Osteocyte (in vitro differentiated cells): ENCODE measurements at regions not wholly inside any gene's neighbourhood (a gene's known extent, or its start where the extent isn't known, plus 50 kb on each side); places are given as distances from the start of the nearest gene placed in this dataset.
A peak's percentile ranks its signal among the peaks of the same experiment; 100 is the strongest.
"Not testable (repeated sequence)": the region's sequence is repeated elsewhere in the genome, so short reads cannot be mapped to it uniquely, and the experiment has no call there.

ENCODE experiments used
- DNase-seq: peaks from one replicate; pipeline ENCODE4 v3.0.0; 2021; ENCODE audit warnings: mixed read lengths; ENCODE audit not compliant: unreplicated experiment; ENCODE audit errors: extremely low spot score
- H3K27ac Mint-ChIP-seq: one replicate; pipeline ENCODE4 v1.8.0; 2021; ENCODE audit warnings: mild to moderate bottlenecking, mixed read lengths; ENCODE audit not compliant: unreplicated experiment
- H3K27me3 Mint-ChIP-seq: one replicate; pipeline ENCODE4 v1.8.0; 2021; ENCODE audit warnings: mixed read lengths; ENCODE audit not compliant: unreplicated experiment
- H3K36me3 Mint-ChIP-seq: one replicate; pipeline ENCODE4 v1.8.0; 2021; ENCODE audit warnings: mixed read lengths; ENCODE audit not compliant: unreplicated experiment
- H3K4me1 Mint-ChIP-seq: one replicate; pipeline ENCODE4 v1.8.0; 2021; ENCODE audit warnings: mixed read lengths; ENCODE audit not compliant: unreplicated experiment
- H3K4me3 Mint-ChIP-seq: one replicate; pipeline ENCODE4 v1.8.0; 2021; ENCODE audit warnings: mild to moderate bottlenecking, moderate library complexity, mixed read lengths; ENCODE audit not compliant: unreplicated experiment
- H3K9me3 Mint-ChIP-seq: one replicate; pipeline ENCODE4 v1.8.0; 2021; ENCODE audit warnings: mixed read lengths; ENCODE audit not compliant: unreplicated experiment
- CTCF ChIP-seq: fragments of 200-600 bp; sonication (generic); IDR thresholded peaks from 2 replicates; pipeline ENCODE4 v1.5.0; 2021; ENCODE audit warnings: antibody characterized with exemption, mild to moderate bottlenecking, moderate library complexity

DNA sequence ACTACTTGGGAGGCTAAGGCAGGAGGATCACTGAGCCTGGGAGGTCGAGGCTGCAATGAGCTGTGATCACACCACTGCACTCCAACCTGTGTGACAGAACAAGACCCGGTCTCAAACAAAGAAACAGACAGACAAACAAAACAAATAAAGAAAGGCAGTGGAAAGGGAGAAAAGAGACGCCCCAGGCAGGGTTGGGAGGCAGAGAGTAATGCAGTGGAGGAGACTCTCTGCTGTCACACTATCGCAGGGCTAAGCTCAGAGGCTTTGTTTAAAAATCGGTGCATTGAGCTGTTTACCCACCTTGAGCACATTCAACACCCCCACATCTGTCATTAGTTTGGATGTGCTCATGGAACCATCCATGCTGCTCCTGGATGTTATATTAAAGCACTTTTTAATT, 84.2 kb upstream of the RMP24 start:
- H3K36me3 Mint-ChIP-seq: no peaks in the 10 kb centered on the region
- H3K27ac Mint-ChIP-seq: no peak overlapping the region
- H3K27me3 Mint-ChIP-seq: peaks cover 43% of the 10 kb centered on the region
- TF ChIP-seq CTCF: no peak
- H3K4me1 Mint-ChIP-seq: no peaks in the 10 kb centered on the region
- no peak overlapping the region for H3K4me3 Mint-ChIP-seq
- no peak for DNase-seq
- peaks cover 13% of the 10 kb centered on the region for H3K9me3 Mint-ChIP-seq

DNA sequence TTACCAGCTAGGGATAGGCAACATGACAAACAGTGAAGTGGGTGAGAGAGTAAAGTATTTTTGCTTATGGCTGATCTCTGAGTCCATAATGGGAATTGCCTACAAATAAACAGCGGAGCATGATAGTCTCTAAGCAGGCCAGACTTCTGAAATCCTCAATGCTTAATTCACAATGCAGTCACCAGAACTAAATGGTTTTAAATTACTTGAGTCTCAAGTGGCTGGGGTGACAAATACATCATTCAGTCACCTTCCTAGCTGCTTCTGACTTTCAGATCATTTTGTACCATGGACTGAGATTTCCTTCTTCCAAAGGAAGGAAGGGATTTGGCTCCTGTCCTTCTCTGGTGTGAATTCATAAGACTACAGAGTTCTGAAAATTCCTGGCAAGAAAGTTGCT, 82.8 kb upstream of the RMP24 start:
- Mint-ChIP-seq H3K27ac (no peak overlapping the region), H3K36me3 (no peaks in the 10 kb centered on the region), H3K4me3 (no peak overlapping the region), H3K9me3 (peaks cover 13% of the 10 kb centered on the region), H3K27me3 (peaks cover 45% of the 10 kb centered on the region), H3K4me1 (no peaks in the 10 kb centered on the region)
- DNase-seq: no peak
- TF ChIP-seq CTCF: no peak

GRCh38 chr18:35890323-35890722, 82.2 kb upstream of the RMP24 start:
- H3K4me1 Mint-ChIP-seq: no peaks in the 10 kb centered on the region
- no peak overlapping the region for H3K4me3 Mint-ChIP-seq
- H3K36me3 Mint-ChIP-seq: no peaks in the 10 kb centered on the region
- peaks cover 45% of the 10 kb centered on the region for H3K27me3 Mint-ChIP-seq
- no peak for TF ChIP-seq CTCF
- H3K27ac Mint-ChIP-seq: no peak overlapping the region
- peak; percentile 51 for DNase-seq
- peaks cover 13% of the 10 kb centered on the region for H3K9me3 Mint-ChIP-seq

DNA sequence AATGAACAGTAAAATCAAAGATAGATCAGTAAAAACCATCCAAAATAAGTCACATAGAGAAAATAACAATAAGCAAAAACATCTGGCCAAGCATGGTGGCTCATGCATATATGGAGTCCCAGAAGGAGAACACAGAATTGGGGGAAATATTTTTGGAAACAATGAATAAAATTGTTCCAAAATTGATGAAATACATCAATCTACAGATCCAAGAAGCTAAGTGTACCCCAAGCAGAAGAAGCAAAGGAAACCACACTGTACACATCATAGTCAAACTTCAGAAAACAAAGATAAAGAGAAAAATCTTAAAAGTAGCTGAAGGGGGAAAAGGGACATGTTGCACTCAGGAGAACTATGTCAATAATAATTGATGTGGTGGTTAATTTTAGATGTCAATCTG, 80.4 kb upstream of the RMP24 start:
- Mint-ChIP-seq H3K27me3 (peaks cover 39% of the 10 kb centered on the region), H3K4me1 (no peaks in the 10 kb centered on the region), H3K27ac (no peak overlapping the region), H3K4me3 (no peak overlapping the region), H3K9me3 (peaks cover 13% of the 10 kb centered on the region), H3K36me3 (no peaks in the 10 kb centered on the region)
- no peak for TF ChIP-seq CTCF
- no peak for DNase-seq

DNA sequence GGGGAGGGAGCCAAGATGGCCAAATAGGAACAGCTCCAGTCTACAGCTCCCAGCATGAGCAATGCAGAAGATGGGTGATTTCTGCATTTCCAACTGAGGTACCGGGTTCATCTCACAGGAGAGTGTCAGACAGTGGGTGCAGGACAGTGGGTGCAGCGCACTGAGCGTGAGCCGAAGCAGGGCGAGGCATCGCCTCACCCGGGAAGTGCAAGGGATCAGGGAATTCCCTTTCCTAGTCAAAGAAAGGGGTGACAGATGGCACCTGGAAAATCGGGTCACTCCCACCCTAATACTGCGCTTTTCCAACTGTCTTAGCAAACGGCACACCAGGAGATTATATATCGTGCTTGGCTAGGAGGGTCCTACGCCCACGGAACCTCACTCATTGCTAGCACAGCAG, 75.0 kb upstream of the RMP24 start:
- not testable (repeated sequence) for H3K4me3 Mint-ChIP-seq, H3K27ac Mint-ChIP-seq, H3K27me3 Mint-ChIP-seq, H3K36me3 Mint-ChIP-seq, H3K4me1 Mint-ChIP-seq, H3K9me3 Mint-ChIP-seq
- peak; percentile 65 for DNase-seq

DNA sequence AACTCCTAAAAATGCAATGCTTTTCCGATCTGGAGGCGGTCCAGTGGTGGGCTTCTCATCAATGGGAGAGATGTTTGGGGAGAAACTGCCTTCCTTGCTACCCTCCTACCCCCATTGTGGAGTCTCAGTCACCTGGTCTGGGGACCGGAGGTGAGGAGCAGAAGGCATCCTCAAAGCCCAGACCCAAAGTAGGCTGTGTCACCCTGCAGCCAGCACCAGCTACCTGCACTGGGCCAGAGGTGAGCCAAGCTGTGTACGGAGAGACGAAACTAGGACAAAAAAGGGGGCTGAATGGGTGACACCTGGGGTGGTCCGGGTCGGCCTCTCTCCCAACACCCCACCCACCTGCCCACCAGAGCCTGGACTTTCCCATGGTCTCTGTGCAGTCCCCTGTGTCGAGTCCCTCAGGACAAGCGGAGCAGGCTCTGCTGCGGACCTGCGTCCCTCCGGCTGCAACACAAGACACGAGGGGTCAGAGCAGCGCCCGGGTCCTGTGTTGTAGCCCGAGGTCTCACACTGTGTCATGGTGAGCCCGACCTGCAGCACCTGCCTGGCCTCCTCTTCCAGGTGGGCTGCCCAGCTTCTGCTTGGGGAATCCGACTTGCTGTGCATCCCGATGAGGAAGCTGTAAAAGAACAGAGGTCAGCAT, 68.0 kb upstream of the RMP24 start:
- H3K27me3 Mint-ChIP-seq: peaks cover 2% of the 10 kb centered on the region
- H3K4me1 Mint-ChIP-seq: no peaks in the 10 kb centered on the region
- no peak overlapping the region for H3K27ac Mint-ChIP-seq
- H3K36me3 Mint-ChIP-seq: no peaks in the 10 kb centered on the region
- no peak overlapping the region for H3K4me3 Mint-ChIP-seq
- no peak for TF ChIP-seq CTCF
- no peaks in the 10 kb centered on the region for H3K9me3 Mint-ChIP-seq
- DNase-seq: peak; percentile 84
